GM21447 (cell line): ENCODE measurements at regions not wholly inside any gene's neighbourhood (a gene's known extent, or its start where the extent isn't known, plus 50 kb on each side); places are given as distances from the start of the nearest gene placed in this dataset.
"Not testable (repeated sequence)": the region's sequence is repeated elsewhere in the genome, so short reads cannot be mapped to it uniquely, and the experiment has no call there.

Experiments
- ATAC-seq: cut with Tn5 transposase; IDR thresholded peaks from one replicate; pipeline ENCODE4 v1.9.1; 2021; ENCODE audit not compliant: unreplicated experiment

- not testable (repeated sequence) for ATAC-seq
Measured at GRCh38 chrX:150232222-150232621, 130.9 kb upstream of the MAMLD1 start.

- ATAC-seq = no peak
Measured at GRCh38 chrX:150234126-150234525, 129.0 kb upstream of the MAMLD1 start.

- no peak for ATAC-seq
Measured at GRCh38 chrX:150236327-150236726, 126.8 kb upstream of the MAMLD1 start.

GRCh38 chrX:150238632-150239382 is 124.3 kb upstream of the MAMLD1 start:
- no peak for ATAC-seq

DNA sequence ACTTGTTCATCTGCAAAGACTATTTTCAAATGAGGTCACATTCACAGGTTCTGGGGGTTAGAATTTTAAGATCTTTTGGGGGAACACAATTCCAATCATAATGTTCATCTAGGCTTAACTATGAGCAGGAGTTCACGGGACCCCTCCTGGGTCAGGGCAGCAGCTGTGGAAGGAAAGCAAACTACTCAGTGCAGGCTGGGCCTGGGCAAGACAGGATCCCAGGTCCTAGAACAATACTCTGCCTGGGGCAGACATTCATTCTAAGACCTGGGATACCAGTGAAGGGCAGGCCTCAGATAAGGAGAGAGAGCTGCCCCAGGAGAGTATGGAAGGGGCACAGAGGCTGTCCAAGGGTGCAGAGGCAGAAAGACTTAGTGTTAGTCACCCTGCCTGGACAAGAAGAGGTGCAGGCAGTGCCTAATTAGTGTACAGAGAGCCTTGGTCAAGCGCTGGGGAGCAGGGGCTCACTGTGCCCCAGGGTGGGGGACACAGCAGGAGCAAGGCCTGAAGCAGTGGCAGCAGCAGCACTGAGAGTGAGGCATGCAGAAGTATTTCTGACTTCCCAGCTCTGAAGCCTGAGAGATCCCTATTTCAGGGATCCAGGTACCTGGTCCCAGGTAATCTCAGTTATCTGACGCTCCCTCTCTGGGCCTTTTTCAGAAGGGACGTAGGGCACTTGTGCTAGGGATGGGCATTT is 123.0 kb upstream of the MAMLD1 start:
- ATAC-seq = no peak

GRCh38 chrX:150240643-150240970 is 122.5 kb upstream of the MAMLD1 start:
- ATAC-seq = no peak

GRCh38 chrX:150253959-150254620 is 109.0 kb upstream of the MAMLD1 start:
- ATAC-seq = no peak

- no peak for ATAC-seq
Measured at GRCh38 chrX:150254909-150255308, 108.2 kb upstream of the MAMLD1 start.

- ATAC-seq = no peak
Measured at GRCh38 chrX:150255441-150256296, 107.4 kb upstream of the MAMLD1 start.

DNA sequence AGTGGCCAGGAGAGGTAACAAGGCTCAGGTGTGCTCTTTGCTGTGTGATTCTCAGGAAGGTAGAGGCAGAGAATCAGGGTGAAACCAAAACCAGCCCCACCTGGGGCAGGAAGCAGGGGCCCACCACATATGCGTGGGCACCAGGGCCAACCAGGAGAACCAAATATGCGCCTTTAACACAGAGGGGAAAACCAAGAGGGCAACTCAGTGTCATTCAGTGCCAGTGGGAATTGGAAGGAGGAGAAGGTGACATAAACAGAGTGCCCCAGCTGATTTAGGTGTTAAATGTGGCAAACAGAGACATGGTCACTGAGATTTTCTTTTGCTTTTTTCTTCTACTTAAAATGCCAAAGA is 106.8 kb upstream of the MAMLD1 start:
- ATAC-seq = no peak

GRCh38 chrX:150257353-150258175 is 105.6 kb upstream of the MAMLD1 start:
- no peak for ATAC-seq

DNA sequence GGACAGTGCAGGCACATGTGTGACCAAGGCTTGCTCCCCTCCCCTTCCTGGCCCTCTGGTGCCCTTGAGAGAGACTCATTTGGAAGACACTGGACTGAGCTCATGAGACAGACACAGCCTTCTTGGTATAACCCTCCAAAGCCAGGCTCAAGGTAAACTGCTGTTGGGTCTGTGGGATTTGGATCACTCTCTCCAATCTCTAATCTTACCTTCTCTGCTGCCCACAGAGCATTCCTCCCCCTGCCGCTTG is 105.0 kb upstream of the MAMLD1 start:
- no peak for ATAC-seq

DNA sequence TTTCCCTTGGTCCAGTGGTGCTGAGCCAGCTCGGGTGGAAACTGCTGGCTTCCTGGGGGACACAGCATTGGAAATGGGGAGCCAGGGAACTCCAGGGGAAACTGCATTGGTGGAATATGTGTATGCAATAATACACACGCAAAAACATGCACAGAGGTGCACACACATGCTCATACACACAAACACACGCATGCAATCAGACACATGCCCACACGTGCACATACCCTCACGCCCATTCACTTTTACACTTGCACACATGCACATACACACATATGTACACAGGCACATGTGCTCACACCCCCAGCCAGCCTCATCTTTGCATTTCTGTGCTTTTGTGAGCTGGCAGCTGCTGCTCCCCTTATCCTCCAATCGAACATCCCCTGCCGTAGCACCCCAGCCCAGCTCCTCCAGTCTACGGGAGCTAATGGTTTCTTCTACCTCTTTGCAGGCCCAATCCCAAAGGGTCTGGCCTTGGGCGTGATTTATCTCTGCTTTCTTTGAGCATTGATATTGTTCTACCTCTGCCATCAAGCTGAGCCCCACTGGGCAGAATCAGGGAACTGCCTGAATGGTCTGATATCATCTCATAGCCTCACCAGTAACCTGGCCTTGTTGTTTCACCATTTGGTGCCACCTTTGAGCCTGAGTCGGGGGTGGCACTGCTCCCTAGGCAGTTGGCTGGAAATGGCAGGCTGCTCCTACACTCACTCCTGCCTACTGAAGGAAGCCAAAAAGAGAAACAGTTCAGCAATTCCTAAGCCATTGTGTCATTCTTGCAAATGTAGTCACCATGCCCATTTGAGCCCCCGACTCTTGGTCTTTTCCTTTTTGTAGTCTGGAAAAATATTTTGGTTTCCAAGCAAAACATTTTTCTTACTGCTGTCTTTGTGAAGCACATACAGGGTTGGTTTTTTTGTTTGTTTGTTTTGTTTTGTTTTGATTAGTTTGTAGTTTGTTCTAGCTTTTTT is 104.4 kb upstream of the MAMLD1 start:
- ATAC-seq = no peak

- no peak for ATAC-seq
Measured at GRCh38 chrX:150262456-150262855, 100.7 kb upstream of the MAMLD1 start.

DNA sequence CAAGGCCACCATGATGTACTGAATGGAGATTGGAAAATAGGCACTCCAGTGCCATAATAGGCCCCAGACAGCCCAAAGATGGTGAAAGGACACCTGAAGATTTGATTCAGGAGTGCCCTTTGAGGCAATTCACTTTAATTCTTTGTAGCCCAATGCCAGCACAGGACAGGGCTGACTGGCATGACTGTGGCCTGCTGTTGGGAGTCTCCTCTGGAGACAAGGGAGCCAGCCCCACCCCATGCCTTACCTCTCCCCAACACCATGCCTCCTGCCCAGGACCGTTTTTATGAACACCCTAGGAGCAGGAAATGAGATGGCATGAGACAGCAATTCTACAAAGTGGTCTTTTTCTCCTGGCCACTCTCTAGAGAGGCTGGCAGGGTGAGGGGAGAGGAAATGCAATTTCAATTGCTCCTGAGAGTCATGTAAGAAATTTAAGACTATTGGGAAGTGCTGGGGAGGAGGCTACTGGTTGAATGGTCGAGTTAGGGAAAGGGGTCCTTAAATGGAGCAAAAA is 94.2 kb upstream of the MAMLD1 start:
- no peak for ATAC-seq

- no peak for ATAC-seq
Measured at GRCh38 chrX:150269605-150270254, 93.4 kb upstream of the MAMLD1 start.

DNA sequence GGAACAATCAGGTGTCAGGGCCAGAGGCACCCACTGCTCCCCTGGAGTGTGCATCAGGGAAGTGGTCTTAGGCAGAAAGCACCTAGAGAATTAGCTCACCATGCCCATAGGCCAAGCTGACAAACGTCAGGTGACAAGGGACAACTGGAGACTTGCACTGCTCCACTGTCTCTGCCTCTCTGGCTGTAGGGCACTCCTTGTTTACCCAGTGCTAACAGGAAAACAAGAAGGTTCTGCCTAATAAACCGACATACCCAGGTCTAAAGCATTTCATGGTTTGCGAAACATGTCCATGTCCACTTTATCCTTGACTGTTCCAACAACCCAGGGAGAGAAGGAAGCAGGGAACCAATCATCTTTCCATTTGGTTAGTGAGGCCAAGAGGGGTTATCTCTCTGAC is 92.5 kb upstream of the MAMLD1 start:
- ATAC-seq = no peak

- ATAC-seq = not testable (repeated sequence)
Measured at GRCh38 chrX:150273575-150274294, 89.4 kb upstream of the MAMLD1 start.
